WTC11 (cell line): ENCODE measurements at regions not wholly inside any gene's neighbourhood (a gene's known extent, or its start where the extent isn't known, plus 50 kb on each side); places are given as distances from the start of the nearest gene placed in this dataset.

Source experiments
- ATF2 ChIP-seq: sonication (generic); formaldehyde crosslinking; IDR thresholded peaks from 2 replicates; pipeline ENCODE4 v1.8.1; 2022; ENCODE audit warnings: low read depth, missing genetic modification reagents, borderline replicate concordance
- CTCF ChIP-seq: fragments of 200-600 bp; IDR thresholded peaks from 2 replicates; pipeline ENCODE4 v1.8.0; 2022; ENCODE audit warnings: antibody characterized with exemption

GRCh38 chr15:89034305-89034704 lies 54.0 kb upstream of the ABHD2 start:
- no peak for TF ChIP-seq CTCF
- no peak for TF ChIP-seq ATF2 (CRISPR knock-in tag)
